NCI-H1694 (cell line): ENCODE measurements at regions not wholly inside any gene's neighbourhood (a gene's known extent, or its start where the extent isn't known, plus 50 kb on each side); places are given as distances from the start of the nearest gene placed in this dataset.
"Not testable (repeated sequence)": the region's sequence is repeated elsewhere in the genome, so short reads cannot be mapped to it uniquely, and the experiment has no call there.

Experiments
- DNase-seq: peaks from one replicate; lab custom pipeline; 2025; lab: John Stamatoyannopoulos, UW

- not testable (repeated sequence) for DNase-seq
Observed at GRCh38 chr2:234693681-234694190, 196.9 kb upstream of the ARL4C start.

GRCh38 chr2:234693191-234693590 is 196.3 kb upstream of the ARL4C start:
- DNase-seq: not testable (repeated sequence)

- no peak for DNase-seq
Observed at GRCh38 chr2:234691968-234692955, 195.4 kb upstream of the ARL4C start.

- DNase-seq: no peak
Observed at GRCh38 chr2:234691214-234691575, 194.3 kb upstream of the ARL4C start.

GRCh38 chr2:234690569-234691213 is 193.8 kb upstream of the ARL4C start:
- DNase-seq: peak; percentile 21

GRCh38 chr2:234689911-234690379 is 193.1 kb upstream of the ARL4C start:
- no peak for DNase-seq

- DNase-seq: no peak
Observed at GRCh38 chr2:234687718-234688475, 191.0 kb upstream of the ARL4C start.

- no peak for DNase-seq
Observed at GRCh38 chr2:234686088-234686890, 189.4 kb upstream of the ARL4C start.

GRCh38 chr2:234684466-234684865 is 187.6 kb upstream of the ARL4C start:
- DNase-seq: no peak

GRCh38 chr2:234683950-234684349 is 187.1 kb upstream of the ARL4C start:
- DNase-seq: no peak

- DNase-seq: peak; percentile 80
Observed at GRCh38 chr2:234682492-234683228, 185.8 kb upstream of the ARL4C start.

- peak; percentile 33 for DNase-seq
Observed at GRCh38 chr2:234680688-234681619, 184.1 kb upstream of the ARL4C start.

- DNase-seq: no peak
Observed at GRCh38 chr2:234679741-234680687, 183.1 kb upstream of the ARL4C start.

- DNase-seq: no peak
Observed at GRCh38 chr2:234679301-234679740, 182.4 kb upstream of the ARL4C start.

GRCh38 chr2:234678711-234679110 is 181.8 kb upstream of the ARL4C start:
- DNase-seq: no peak

GRCh38 chr2:234677758-234678538 is 181.1 kb upstream of the ARL4C start:
- DNase-seq: no peak

GRCh38 chr2:234676783-234677450 is 180.0 kb upstream of the ARL4C start:
- DNase-seq: no peak
